NCI-H526 treated with DMSO at 0.1 percent for 48 hours (cell line): ENCODE measurements at regions not wholly inside any gene's neighbourhood (a gene's known extent, or its start where the extent isn't known, plus 50 kb on each side); places are given as distances from the start of the nearest gene placed in this dataset.
"Not testable (repeated sequence)": the region's sequence is repeated elsewhere in the genome, so short reads cannot be mapped to it uniquely, and the experiment has no call there.

Experiments used
- DNase-seq: peaks from one replicate; lab custom pipeline; 2025; lab: John Stamatoyannopoulos, UW

GRCh38 chr16:49940464-49941224 lies 84.4 kb upstream of the CNEP1R1 start:
- no peak for DNase-seq

- DNase-seq, result no peak
Observed at GRCh38 chr16:49944221-49944620, 80.8 kb upstream of the CNEP1R1 start.

GRCh38 chr16:49947907-49948678 lies 76.9 kb upstream of the CNEP1R1 start:
- DNase-seq, result no peak

DNA sequence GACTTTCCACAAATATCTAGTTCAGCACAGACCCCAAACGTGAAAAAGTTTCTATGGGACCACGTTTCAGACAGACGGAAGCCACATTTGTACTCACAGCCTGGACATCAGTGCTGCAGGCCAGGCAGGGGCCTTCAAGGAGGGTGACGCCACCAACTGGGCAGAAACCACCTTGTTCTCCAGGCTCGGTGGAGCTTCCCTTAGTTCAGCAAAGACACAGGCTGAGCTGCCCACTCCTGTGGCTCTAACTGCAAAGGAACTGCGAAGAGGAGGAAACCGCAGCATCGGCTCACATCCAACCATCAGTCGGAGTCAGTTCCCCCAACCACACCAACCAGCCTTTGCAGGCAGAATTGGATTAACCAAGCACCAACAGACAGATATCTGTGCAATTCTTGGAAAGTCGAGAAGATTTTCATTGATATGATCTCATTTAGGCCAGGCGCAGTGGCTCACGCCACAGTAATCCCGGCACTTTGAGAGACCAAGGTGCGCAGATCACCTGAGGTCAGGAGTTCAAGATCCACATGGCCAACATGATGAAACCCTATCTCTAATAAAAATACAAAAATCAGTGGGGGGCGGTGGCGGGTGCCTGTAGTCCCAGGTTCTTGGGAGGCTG lies 73.3 kb upstream of the CNEP1R1 start:
- DNase-seq, result no peak

GRCh38 chr16:49952386-49952785 lies 72.6 kb upstream of the CNEP1R1 start:
- no peak for DNase-seq

DNA sequence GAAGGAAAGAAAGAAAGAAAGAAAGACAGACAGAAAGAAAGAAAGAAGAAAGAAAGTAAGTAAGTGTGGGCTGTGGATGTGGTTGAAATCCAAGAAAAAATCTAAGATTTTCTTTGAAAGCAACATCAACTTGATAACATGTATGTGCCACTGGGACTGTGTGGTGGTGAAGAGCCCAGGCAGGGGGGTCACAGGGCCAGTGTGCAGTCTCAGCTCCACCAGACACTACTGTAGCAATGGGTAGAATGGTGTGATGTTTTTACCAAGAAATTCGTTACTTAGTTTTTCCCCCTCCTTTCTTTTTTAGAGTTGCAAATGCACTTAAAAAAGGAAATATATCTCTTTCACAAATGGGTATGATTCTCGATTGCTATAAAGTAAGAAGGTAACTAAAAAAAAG lies 71.9 kb upstream of the CNEP1R1 start:
- DNase-seq, result no peak

DNA sequence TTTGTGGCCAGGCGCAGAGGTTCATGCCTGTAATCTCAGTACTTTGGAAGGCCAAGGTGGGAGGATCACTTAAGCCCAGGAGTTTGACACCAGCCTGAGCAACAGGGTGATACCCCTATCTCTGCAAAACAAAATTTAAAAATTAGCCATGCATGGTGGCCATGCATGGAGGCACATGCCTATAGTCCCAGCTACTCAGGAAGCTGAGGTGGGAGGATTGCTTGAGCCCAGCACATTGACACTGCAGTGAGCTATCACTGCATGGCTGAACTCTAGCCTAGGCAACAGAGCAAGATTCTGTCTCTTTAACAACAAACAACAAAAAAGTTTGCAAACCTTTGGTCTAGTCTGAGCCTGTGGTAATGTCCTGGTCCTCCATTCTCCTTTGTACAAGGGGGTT lies 69.2 kb upstream of the CNEP1R1 start:
- no peak for DNase-seq

DNA sequence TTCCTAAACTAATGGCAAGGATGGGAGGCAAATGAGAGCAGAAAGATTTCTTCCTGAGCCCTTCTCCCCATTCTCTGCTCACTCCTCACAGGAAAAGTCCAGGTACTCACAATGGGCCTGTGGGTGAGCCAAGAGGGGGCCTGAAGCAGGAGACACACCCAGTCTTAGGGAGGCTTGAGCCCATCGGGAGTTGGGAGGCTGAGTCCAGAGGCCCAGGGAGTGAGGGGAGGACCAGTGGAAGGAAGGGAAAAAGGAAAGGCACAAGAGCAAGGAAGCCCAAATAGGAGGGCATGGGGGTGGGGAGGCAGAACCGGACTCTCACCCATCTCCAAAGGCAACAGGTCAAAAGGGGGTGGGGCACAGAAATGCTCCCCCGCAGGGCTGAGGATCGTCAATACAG lies 68.1 kb upstream of the CNEP1R1 start:
- DNase-seq, result no peak

- no peak for DNase-seq
Observed at GRCh38 chr16:49958448-49958847, 66.6 kb upstream of the CNEP1R1 start.

DNA sequence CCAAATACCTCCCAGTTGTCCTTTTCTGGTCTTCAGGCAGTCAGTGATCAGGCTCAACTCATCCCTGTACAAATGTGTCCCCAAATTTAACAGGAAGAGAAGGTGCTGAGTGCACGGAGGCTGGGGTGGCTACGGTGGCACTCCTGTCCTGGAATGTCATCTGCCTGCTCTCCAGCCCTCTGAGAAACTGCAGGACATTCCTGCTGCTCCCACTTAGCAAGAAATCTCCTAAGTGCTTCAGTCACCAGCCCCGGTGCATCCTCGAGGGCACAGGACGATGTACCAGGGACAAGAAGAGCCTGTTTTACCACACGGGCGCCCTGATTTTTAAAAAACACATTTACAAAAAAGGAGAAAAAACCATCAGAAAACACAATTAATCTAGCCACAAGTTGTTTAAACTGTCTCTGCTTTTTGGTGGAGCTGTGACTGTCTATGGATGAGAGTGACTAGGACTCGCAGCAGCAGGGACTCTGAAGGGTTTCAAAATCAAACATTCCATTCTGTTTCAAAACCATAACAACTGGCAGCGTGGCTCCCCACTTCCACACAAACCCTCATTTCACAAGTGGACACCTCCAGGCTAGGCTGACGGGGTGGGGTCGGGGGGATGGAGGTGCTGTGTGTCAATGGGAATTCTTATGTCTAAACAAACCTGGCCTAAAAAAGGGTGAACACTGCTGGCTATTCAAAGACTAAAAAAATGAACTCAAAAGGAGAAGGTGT lies 65.3 kb upstream of the CNEP1R1 start:
- DNase-seq, result no peak

- no peak for DNase-seq
Observed at GRCh38 chr16:49961089-49961488, 63.9 kb upstream of the CNEP1R1 start.

DNA sequence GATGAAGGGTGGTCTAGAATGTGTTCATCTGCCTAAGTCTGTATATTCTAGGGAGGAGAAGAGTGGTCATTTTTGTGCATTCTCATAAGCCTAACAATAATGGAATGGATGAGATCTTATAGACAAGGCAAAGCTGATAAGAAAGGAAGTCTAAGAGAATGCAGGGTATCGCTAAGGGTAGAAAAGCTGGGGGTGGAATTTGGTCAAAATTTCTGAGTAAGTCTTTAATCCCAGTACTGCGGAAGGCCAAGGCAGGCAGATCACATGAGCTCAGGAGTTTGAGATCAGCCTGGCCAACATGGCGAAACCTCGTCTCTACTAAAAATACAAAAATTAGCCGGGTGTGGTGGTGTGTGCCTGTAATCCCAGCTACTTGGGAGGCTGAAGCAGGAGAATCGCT lies 62.5 kb upstream of the CNEP1R1 start:
- DNase-seq, result not testable (repeated sequence)

DNA sequence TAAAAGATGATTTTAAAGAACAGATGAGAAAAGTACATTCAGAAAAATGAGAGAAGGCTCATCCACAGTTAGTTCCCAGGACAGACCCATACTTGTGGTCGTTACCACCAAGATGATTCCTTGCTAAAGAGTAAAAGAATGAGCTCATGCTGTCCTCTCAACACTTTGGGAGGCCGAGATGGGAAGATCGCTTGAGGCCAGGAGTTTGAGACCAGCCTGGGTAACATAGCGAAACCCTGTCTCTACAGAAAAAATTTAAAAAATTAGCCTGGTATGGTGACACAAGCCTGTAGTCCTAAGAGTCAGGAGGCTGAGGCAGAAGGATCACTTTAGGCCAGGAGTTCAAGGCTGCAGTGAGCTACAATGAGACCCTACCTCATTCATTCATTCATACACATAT lies 60.7 kb upstream of the CNEP1R1 start:
- no peak for DNase-seq

DNA sequence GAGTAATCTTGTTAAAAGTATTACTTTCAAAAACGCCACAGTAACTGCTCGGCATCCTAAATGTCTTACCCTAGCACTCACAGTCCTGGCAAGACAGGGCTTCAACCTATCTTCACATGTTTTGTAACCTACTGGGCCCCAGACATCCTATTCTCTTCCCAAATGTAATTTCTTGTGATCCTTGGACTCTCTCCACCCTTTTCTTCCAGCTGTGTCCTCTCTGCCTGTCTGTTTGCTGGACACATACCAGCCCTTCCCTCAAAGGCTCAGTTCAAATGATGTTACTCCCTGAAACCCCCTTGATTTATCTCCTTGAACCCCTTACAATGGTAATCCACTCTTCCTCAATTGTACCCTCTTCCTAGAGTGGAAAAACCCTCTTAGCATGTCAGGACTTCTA lies 60.1 kb upstream of the CNEP1R1 start:
- DNase-seq, result no peak

DNA sequence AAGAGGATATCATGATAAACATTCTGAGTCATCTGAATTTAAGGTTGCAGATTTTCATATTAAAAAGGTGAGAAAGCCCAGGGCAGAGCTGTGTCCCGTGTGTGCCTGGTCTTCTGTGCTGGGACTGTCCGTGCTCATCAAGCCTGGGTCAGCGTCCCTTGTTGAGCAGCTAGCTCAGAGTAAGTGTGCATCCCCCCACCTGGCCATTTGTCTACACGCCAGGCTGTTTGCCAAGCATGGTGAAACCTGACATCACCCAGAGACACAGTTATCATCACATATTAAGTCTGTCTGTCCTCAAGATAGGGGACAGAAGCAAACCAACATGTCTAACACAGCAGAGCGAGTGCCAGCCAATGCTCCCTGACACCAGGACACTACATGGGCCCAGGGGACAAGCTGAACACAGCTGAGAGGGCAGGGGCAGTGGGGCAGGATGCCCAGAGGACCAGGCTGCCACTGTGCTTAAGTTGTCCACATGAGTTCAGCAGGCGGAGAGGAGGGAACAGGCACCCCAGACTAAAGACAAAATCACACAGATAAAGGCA lies 57.9 kb upstream of the CNEP1R1 start:
- no peak for DNase-seq

DNA sequence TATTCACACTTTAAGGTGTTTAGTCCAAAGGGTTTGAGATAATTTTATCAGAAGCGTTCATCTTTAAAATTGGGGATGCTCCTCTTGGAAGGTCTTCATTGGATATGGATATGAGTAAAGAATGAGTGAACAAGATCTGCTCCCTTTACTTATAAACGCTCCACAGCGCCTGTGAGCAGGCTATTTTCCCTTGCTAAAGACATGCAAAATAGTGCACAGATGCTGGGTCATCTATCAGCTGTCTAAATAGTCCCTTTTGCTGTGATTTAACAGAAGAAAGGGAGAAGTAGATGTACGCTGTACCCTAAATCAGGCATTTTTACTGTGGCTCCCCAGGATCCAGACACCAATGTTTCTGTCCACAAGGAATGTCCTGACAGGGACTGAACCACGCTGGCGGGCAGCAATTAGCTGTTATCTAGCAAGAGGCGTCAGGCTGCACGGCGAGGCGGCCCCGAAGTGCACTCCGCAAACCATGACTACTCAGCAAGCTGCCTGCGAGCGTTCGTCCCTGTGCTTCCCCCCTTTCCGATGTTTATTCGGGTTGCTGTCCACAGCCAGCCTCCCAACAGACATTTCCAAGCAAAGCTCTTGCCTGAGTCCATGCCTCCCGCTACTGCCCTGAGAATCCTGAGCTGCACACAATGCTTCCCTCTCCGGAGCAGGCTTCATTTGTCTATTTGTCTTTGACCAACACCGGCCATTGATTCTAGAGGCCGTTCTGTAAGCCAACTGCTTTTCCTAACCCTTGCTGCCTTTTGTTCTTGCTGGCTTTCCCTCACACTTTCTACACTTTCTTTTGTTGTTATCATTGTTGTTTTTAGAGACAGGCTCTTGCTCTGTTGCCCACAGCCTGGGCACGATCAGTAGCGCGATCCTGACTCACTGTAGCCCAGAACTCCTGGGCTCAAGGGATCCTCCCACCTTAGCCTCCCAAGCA lies 55.7 kb upstream of the CNEP1R1 start:
- no peak for DNase-seq

- no peak for DNase-seq
Observed at GRCh38 chr16:49970797-49971431, 54.1 kb upstream of the CNEP1R1 start.

DNA sequence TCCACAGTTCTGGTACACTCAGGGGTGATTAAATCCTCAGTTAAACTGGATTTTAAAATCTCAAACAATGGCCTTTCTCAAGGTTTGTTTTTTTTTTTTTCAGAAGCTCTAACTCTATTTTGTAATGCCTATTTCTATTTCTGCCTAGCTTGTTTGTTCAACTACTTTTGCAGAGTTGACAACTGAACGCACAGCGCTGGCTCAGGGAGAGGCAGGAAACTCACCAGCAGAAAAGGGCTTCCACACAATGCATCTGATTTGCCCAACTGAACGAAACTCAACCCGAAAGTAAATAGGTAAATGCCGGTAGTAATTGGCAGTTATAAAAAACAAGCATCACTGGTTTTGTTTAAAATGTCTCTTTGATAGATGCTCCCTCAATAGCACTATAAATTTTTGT lies 52.7 kb upstream of the CNEP1R1 start:
- no peak for DNase-seq

GRCh38 chr16:49972961-49973360 lies 52.1 kb upstream of the CNEP1R1 start:
- DNase-seq, result no peak
